AG04449 (cell line): ENCODE measurements at regions not wholly inside any gene's neighbourhood (a gene's known extent, or its start where the extent isn't known, plus 50 kb on each side); places are given as distances from the start of the nearest gene placed in this dataset.

ENCODE experiments used
- CTCF ChIA-PET: fragments of 350-600 bp; formaldehyde crosslinking; extraction: SDS; loops from one replicate; lab custom pipeline; 2021; ENCODE audit warnings: antibody characterized with exemption; lab: Yijun Ruan, JAX
- POLR2A ChIA-PET: fragments of 400-600, 350-600 bp; formaldehyde crosslinking; extraction: SDS; loops from one replicate; lab custom pipeline; 2020; ENCODE audit warnings: antibody characterized with exemption, inconsistent platforms; lab: Yijun Ruan, JAX
- DNase-seq: peaks from one replicate; pipeline ENCODE4 v3.0.0-alpha.2; 2010; ENCODE audit warnings: low read depth, low spot score
- H3K4me3 ChIP-seq: 2 replicates; pipeline ENCODE4 v1.5.1; 2011; ENCODE audit warnings: low read depth, mild to moderate bottlenecking, control low read depth, low read length
- CTCF ChIP-seq: IDR thresholded peaks from one replicate; pipeline ENCODE4 v1.5.1; 2011; ENCODE audit warnings: mild to moderate bottlenecking, moderate library complexity, low read length, control low read depth, inconsistent platforms; ENCODE audit not compliant: insufficient read depth; ENCODE audit errors: missing control alignments

GRCh38 chr4:100130964-100131363 lies 59.3 kb downstream of the DDIT4L start:
- ChIA-PET CTCF (no interaction called here), POLR2A (no interaction called here)
- DNase-seq: no peak
- H3K4me3 ChIP-seq: no peak overlapping the region
- TF ChIP-seq CTCF: no peak

DNA sequence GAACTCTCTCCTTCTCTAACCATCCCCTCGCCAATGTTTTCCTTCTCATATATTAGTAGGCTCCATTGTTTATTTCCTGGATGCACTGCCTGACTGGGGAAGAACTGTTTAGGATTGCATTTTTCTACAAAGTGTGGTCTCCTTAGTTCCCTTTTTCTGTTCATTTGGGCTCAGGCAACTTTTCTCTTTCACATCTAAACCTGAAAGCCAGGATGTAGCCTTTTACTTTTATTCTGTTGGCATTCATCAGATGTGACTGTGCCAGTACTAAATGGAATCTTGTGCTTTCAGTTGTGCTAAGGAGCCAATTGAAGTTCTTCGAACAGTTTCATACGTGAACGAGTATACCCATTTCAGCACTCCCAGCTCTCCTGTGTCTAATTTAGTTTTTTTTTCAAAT lies 59.8 kb downstream of the DDIT4L start:
- no peak for TF ChIP-seq CTCF
- no peak overlapping the region for H3K4me3 ChIP-seq
- ChIA-PET POLR2A (no interaction called here), CTCF (no interaction called here)
- no peak for DNase-seq

DNA sequence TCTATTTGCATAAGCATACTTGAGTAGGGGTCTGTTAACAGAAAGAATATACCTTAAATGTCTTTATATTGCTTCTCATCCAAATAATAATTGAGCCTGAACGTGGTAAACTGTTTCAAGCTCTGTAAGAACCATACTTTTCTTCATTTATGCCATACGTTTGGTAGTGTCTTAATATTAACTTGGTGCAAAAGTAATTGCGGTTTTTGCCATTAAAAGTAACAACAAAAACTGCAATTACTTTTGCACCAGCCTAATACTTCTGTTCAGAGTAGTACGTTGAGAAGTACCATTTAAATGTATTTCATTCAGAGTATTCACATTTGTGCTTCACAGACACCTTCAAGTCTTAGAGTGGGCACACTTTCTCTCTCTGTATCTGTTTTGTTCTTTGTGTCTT lies 60.5 kb downstream of the DDIT4L start:
- POLR2A ChIA-PET: no interaction called here
- no peak for DNase-seq
- CTCF ChIA-PET: no interaction called here
- no peak for TF ChIP-seq CTCF
- no peak overlapping the region for H3K4me3 ChIP-seq

DNA sequence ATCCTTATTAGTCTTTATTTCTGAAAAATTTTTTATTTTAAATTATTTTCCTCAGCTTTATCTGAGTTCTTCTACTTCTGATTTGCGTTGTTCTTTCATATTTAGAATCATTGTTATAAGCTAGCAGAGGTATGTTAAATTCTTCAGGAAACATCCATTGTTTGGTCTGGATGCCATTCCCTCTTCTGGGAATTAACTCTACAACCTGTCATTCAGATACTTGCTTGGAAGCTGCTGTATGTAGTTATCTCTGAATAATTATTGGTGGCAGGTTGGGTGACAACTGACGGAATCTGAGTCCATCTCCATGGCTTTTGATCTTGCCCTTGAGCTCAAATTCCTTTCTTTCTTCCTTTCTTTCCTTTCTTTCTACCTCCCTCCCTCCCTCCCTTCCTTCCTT lies 61.9 kb downstream of the DDIT4L start:
- no peak for DNase-seq
- POLR2A ChIA-PET: no interaction called here
- H3K4me3 ChIP-seq: no peak overlapping the region
- CTCF ChIA-PET: no interaction called here
- TF ChIP-seq CTCF: no peak

GRCh38 chr4:100124715-100125114 lies 65.6 kb downstream of the DDIT4L start:
- DNase-seq: no peak
- TF ChIP-seq CTCF: no peak
- H3K4me3 ChIP-seq: no peak overlapping the region
- ChIA-PET POLR2A (no interaction called here), CTCF (no interaction called here)

DNA sequence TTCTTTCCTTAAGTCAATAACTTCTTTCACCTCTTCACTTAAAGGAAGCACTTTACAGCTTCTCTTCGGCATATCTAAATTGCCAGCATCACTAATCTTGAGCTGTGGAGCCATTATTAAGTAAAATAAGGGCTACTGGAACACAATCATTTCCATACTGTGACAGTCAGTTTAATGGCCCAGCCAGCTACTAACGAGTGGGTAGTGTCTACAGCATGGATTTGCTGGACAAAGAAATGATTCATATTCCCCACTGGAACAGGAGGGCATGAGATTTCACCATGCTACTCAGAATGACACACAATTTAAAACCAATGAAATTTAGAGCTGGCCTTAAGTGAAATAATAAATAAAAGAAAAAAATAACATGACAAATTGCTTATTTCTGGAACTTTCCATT lies 72.1 kb downstream of the DDIT4L start:
- no peak overlapping the region for H3K4me3 ChIP-seq
- no peak for TF ChIP-seq CTCF
- POLR2A ChIA-PET: no interaction called here
- no peak for DNase-seq
- CTCF ChIA-PET: no interaction called here
